Esophagus squamous epithelium (tissue), 5 donors: ENCODE measurements at regions not wholly inside any gene's neighbourhood (a gene's known extent, or its start where the extent isn't known, plus 50 kb on each side); places are given as distances from the start of the nearest gene placed in this dataset.

Source experiments
- DNase-seq: peaks from one replicate; lab custom pipeline; 2025; lab: John Stamatoyannopoulos, UW
- H3K27ac ChIP-seq, 4 donors: fragments of 200-600 bp; sonication (generic); one replicate each; pipeline ENCODE4 v1.5.1; 2016 to 2019; ENCODE audit warnings: mild to moderate bottlenecking in 1 of 4
- H3K27me3 ChIP-seq, 4 donors: fragments of 200-600 bp; sonication (generic); 1 replicate in 3 of 4; 2 replicates in 1 of 4; pipeline versions ENCODE4 v1.5.1 to v1.6.0; 2017 to 2021; ENCODE audit warnings: antibody characterized with exemption in 1 of 4
- H3K36me3 ChIP-seq, 3 donors: fragments of 200-600 bp; sonication (generic); one replicate each; pipeline ENCODE4 v1.5.1; 2016 to 2019
- H3K4me1 ChIP-seq, 3 donors: fragments of 200-600 bp; sonication (generic); one replicate each; pipeline ENCODE4 v1.5.1; 2017 to 2019
- H3K4me3 ChIP-seq, 4 donors: fragments of 200-600 bp; sonication (generic); 1 replicate in 3 of 4; 2 replicates in 1 of 4; pipeline ENCODE4 v1.5.1; 2016 to 2019; ENCODE audit warnings: mild to moderate bottlenecking in 2 of 4, moderate library complexity in 1 of 4
- H3K9me3 ChIP-seq, 3 donors: fragments of 200-600 bp; sonication (generic); one replicate each; pipeline ENCODE4 v1.5.1; 2016 to 2019
- CTCF ChIP-seq, 6 experiments: fragments of 450-650 bp in 4 of 6; fragments of 200-600 bp in 2 of 6; sonication (generic) in 2 of 6; IDR thresholded peaks; one replicate each; pipeline ENCODE4 v1.5.1; 2016 to 2019; ENCODE audit warnings: antibody characterized with exemption in 6 of 6, mild to moderate bottlenecking in 4 of 6, moderate library complexity in 4 of 6
- POLR2A ChIP-seq, 4 donors: fragments of 450-650 bp; IDR thresholded peaks; one replicate each; pipeline ENCODE4 v1.6.1; 2017; ENCODE audit warnings: antibody characterized with exemption in 4 of 4, mild to moderate bottlenecking in 4 of 4, moderate library complexity in 3 of 4
- WGBS, 2 donors: methylation state at CpG; one replicate each; pipeline ENCODE4 v1.1.5; 2018; 5-methylcytosine and 5-hydroxymethylcytosine counted together
- intact Hi-C: fragments of 100-400 bp; cut with DNase I; formaldehyde crosslinking; loops from one replicate; pipeline ENCODE4 v1.15.0; 2022
- donor health status: DM: yes; HTN: yes; CAD: no.

GRCh38 chr6:18601516-18602020, 214.4 kb downstream of the RNF144B start:
- Histone ChIP-seq H3K4me3 (no peak overlapping the region), H3K27ac (no peak overlapping the region), H3K27me3 (no peaks in the 10 kb centered on the region), H3K4me1 (peaks cover 0 to 5% (median 0%) of the 10 kb centered on the region in 3 donors), H3K36me3 (no peaks in the 10 kb centered on the region), H3K9me3 (no peaks in the 10 kb centered on the region)
- DNase-seq = no peak
- no peak for TF ChIP-seq CTCF (IDR thresholded peaks at IDR 0.05)
- no peak for TF ChIP-seq POLR2A (IDR thresholded peaks at IDR 0.05)
- WGBS, 2 donors = 75 to 91% methylated on average over 4 of the region's 5 CpGs
- intact Hi-C loops = no loop called here

GRCh38 chr6:18602931-18603330, 215.8 kb downstream of the RNF144B start:
- TF ChIP-seq POLR2A (IDR thresholded peaks at IDR 0.05) = no peak
- no peak for TF ChIP-seq CTCF (IDR thresholded peaks at IDR 0.05)
- DNase-seq = no peak
- Histone ChIP-seq H3K27me3 (no peaks in the 10 kb centered on the region), H3K36me3 (no peaks in the 10 kb centered on the region), H3K27ac (no peak overlapping the region), H3K4me1 (peaks cover 0 to 4% (median 0%) of the 10 kb centered on the region in 3 donors), H3K4me3 (no peak overlapping the region), H3K9me3 (no peaks in the 10 kb centered on the region)
- intact Hi-C loops = no loop called here
- 81 to 82% methylated on average over 2 of the region's 2 CpGs for WGBS, 2 donors

- Histone ChIP-seq H3K27me3 (no peaks in the 10 kb centered on the region), H3K4me1 (peaks cover 0 to 3% (median 0%) of the 10 kb centered on the region in 3 donors), H3K36me3 (no peaks in the 10 kb centered on the region), H3K27ac (no peak overlapping the region), H3K9me3 (no peaks in the 10 kb centered on the region), H3K4me3 (no peak overlapping the region)
- intact Hi-C loops = no loop called here
- DNase-seq = no peak
- TF ChIP-seq CTCF (IDR thresholded peaks at IDR 0.05) (no peak), POLR2A (IDR thresholded peaks at IDR 0.05) (no peak)
- 50 to 67% methylated on average over 5 of the region's 5 CpGs for WGBS, 2 donors
These were observed 216.2 kb downstream of the RNF144B start for GRCh38 chr6:18603361-18603760.

GRCh38 chr6:18605841-18606240, 218.7 kb downstream of the RNF144B start:
- H3K4me3 ChIP-seq = no peak overlapping the region
- no peaks in the 10 kb centered on the region for H3K36me3 ChIP-seq
- intact Hi-C loops = no loop called here
- no peak for TF ChIP-seq CTCF (IDR thresholded peaks at IDR 0.05)
- TF ChIP-seq POLR2A (IDR thresholded peaks at IDR 0.05) = no peak
- H3K27ac ChIP-seq = no peak overlapping the region
- no peaks in the 10 kb centered on the region for H3K27me3 ChIP-seq
- DNase-seq = no peak
- no peaks in the 10 kb centered on the region for H3K4me1 ChIP-seq
- H3K9me3 ChIP-seq = no peaks in the 10 kb centered on the region
- WGBS, 2 donors = 58 to 66% methylated on average over 3 of the region's 3 CpGs

- no peak overlapping the region for H3K4me3 ChIP-seq
- no peaks in the 10 kb centered on the region for H3K36me3 ChIP-seq
- H3K27ac ChIP-seq = no peak overlapping the region
- intact Hi-C loops = no loop called here
- no peaks in the 10 kb centered on the region for H3K9me3 ChIP-seq
- 30 to 41% methylated on average over 1 of the region's 1 CpG for WGBS, 2 donors
- H3K4me1 ChIP-seq = no peaks in the 10 kb centered on the region
- DNase-seq = no peak
- TF ChIP-seq POLR2A (IDR thresholded peaks at IDR 0.05) (no peak), CTCF (IDR thresholded peaks at IDR 0.05) (no peak)
- no peaks in the 10 kb centered on the region for H3K27me3 ChIP-seq
These were observed 222.6 kb downstream of the RNF144B start for GRCh38 chr6:18609715-18610114.
